Inferior parietal cortex (tissue), 1 donor: ENCODE measurements at regions not wholly inside any gene's neighbourhood (a gene's known extent, or its start where the extent isn't known, plus 50 kb on each side); places are given as distances from the start of the nearest gene placed in this dataset.
"Not testable (repeated sequence)": the region's sequence is repeated elsewhere in the genome, so short reads cannot be mapped to it uniquely, and the experiment has no call there.

Experiments
- DNase-seq: peaks from one replicate; pipeline ENCODE4 v3.0.0-alpha.2; 2016; ENCODE audit errors: extremely low spot score

- DNase-seq: no peak
Measured at GRCh38 chr3:72067721-72068120, 282.8 kb upstream of the PROK2 start.

- DNase-seq: no peak
Measured at GRCh38 chr3:72065872-72066641, 281.1 kb upstream of the PROK2 start.

GRCh38 chr3:72065236-72065635 is 280.3 kb upstream of the PROK2 start:
- peak; percentile 47 for DNase-seq

- DNase-seq: not testable (repeated sequence)
Measured at GRCh38 chr3:72064727-72065126, 279.8 kb upstream of the PROK2 start.

GRCh38 chr3:72062017-72062416 is 277.1 kb upstream of the PROK2 start:
- no peak for DNase-seq

GRCh38 chr3:72060447-72061034 is 275.6 kb upstream of the PROK2 start:
- DNase-seq: no peak

- DNase-seq: no peak
Measured at GRCh38 chr3:72058493-72059081, 273.6 kb upstream of the PROK2 start.

- DNase-seq: no peak
Measured at GRCh38 chr3:72055436-72055835, 270.5 kb upstream of the PROK2 start.

GRCh38 chr3:72054976-72055375 is 270.0 kb upstream of the PROK2 start:
- DNase-seq: no peak

- no peak for DNase-seq
Measured at GRCh38 chr3:72052841-72053409, 268.0 kb upstream of the PROK2 start.

GRCh38 chr3:72050771-72051170 is 265.8 kb upstream of the PROK2 start:
- no peak for DNase-seq

- no peak for DNase-seq
Measured at GRCh38 chr3:72050048-72050632, 265.2 kb upstream of the PROK2 start.

- no peak for DNase-seq
Measured at GRCh38 chr3:72049300-72049699, 264.4 kb upstream of the PROK2 start.

- DNase-seq: no peak
Measured at GRCh38 chr3:72048873-72049272, 263.9 kb upstream of the PROK2 start.

- no peak for DNase-seq
Measured at GRCh38 chr3:72047221-72047871, 262.4 kb upstream of the PROK2 start.

GRCh38 chr3:72044231-72044855 is 259.4 kb upstream of the PROK2 start:
- no peak for DNase-seq

GRCh38 chr3:72043204-72044133 is 258.5 kb upstream of the PROK2 start:
- DNase-seq: no peak

GRCh38 chr3:72042397-72043203 is 257.7 kb upstream of the PROK2 start:
- no peak for DNase-seq

GRCh38 chr3:72041511-72041910 is 256.6 kb upstream of the PROK2 start:
- DNase-seq: peak; percentile 54
